K562 (cell line): ENCODE measurements at regions not wholly inside any gene's neighbourhood (a gene's known extent, or its start where the extent isn't known, plus 50 kb on each side); places are given as distances from the start of the nearest gene placed in this dataset.

Experiments
- ATAC-seq: fragments of 200-7000 bp; cut with Tn5 transposase; 3 replicates; pipeline ENCODE4 v1.9.1; 2020; ENCODE audit warnings: moderate library complexity
- BruUV-seq: library from RNA; stranded (reverse); fragments of 400-500 nt; replicated peaks from 2 replicates; lab custom pipeline; 2021; lab: Mats Ljungman, UMichigan
- CTCF ChIA-PET: fragments of 300-600 bp; formaldehyde crosslinking; extraction: SDS; loops from one replicate; lab custom pipeline; 2021; ENCODE audit warnings: low intra/inter-chr PET ratio; lab: Yijun Ruan, JAX
- POLR2A ChIA-PET: fragments of 300-600, 350-650 bp; sonication (Branson Sonifier 250); formaldehyde crosslinking; extraction: SDS; loops from one replicate; lab custom pipeline; 2021; ENCODE audit warnings: antibody characterized with exemption, inconsistent platforms; lab: Yijun Ruan, JAX
- DNase-seq, 4 experiments: peaks; one replicate each; pipeline versions ENCODE4 v3.0.0 to v3.0.0-alpha.2; 2011 to 2018; ENCODE audit warnings: low spot score in 3 of 4, mixed read lengths in 3 of 4; ENCODE audit errors: extremely low read depth in 1 of 4
- FAIRE-seq: peaks from 2 replicates; lab custom pipeline; 2011; peaks lifted over from hg19 to GRCh38; lab: Jason Lieb, UNC
- H2AFZ ChIP-seq: 2 replicates; pipeline ENCODE4 v1.6.0; 2011; ENCODE audit warnings: low read depth, low read length, control low read depth, inconsistent platforms
- H3K27ac ChIP-seq: fragments of 200-600 bp; 3 replicates; pipeline ENCODE4 v1.8.0; 2011; ENCODE audit warnings: low read depth, mild to moderate bottlenecking, control low read depth, inconsistent platforms, low read length, moderate library complexity, mixed read lengths; ENCODE audit errors: extremely low read depth
- H3K27me3 ChIP-seq, 2 experiments: fragments of 300-600 bp in 1 of 2; 2 replicates in 1 of 2; 3 replicates in 1 of 2; pipeline versions ENCODE4 v1.6.0 to v1.8.0; 2011; ENCODE audit warnings: inconsistent platforms in 2 of 2, low read length in 2 of 2, mild to moderate bottlenecking in 1 of 2, mixed read lengths in 1 of 2, moderate library complexity in 1 of 2; ENCODE audit not compliant: control insufficient read depth in 2 of 2, insufficient read depth in 2 of 2
- H3K36me3 ChIP-seq: fragments of 300-600 bp; 3 replicates; pipeline ENCODE4 v1.8.0; 2011; ENCODE audit warnings: mild to moderate bottlenecking, low read length, inconsistent platforms; ENCODE audit not compliant: control insufficient read depth, insufficient read depth
- H3K4me1 ChIP-seq, 2 experiments: fragments of 200-600 bp in 1 of 2; replicated peaks in 1 of 2; 2 replicates in 1 of 2; 3 replicates in 1 of 2; pipeline versions ENCODE4 v1.5.1 to v1.8.0; 2011; ENCODE audit warnings: inconsistent platforms in 2 of 2, low read length in 2 of 2, mild to moderate bottlenecking in 1 of 2, mixed read lengths in 1 of 2, moderate library complexity in 1 of 2; ENCODE audit not compliant: control insufficient read depth in 2 of 2, insufficient read depth in 2 of 2
- H3K4me2 ChIP-seq: 2 replicates; pipeline ENCODE4 v1.6.1; 2011; ENCODE audit warnings: low read length, control low read depth, inconsistent platforms, mixed read lengths; ENCODE audit not compliant: insufficient read depth
- H3K4me3 ChIP-seq: fragments of 200-600 bp; sonication (generic), shearing (Covaris generic); 2 replicates; pipeline ENCODE4 v1.5.1; 2016; ENCODE audit warnings: control low read depth, inconsistent platforms
- H3K79me2 ChIP-seq: fragments of 200-600 bp; 3 replicates; pipeline ENCODE4 v1.8.0; 2011; ENCODE audit warnings: low read length, inconsistent platforms; ENCODE audit not compliant: control insufficient read depth, insufficient read depth
- H3K9ac ChIP-seq, 2 experiments: 2 replicates each; pipeline versions ENCODE4 v1.6.0 to v1.6.1; 2011; ENCODE audit warnings: low read depth in 2 of 2, low read length in 2 of 2, control low read depth in 1 of 2, inconsistent platforms in 1 of 2, mild to moderate bottlenecking in 1 of 2, mixed read lengths in 1 of 2; ENCODE audit not compliant: insufficient read depth in 1 of 2
- H3K9me1 ChIP-seq: one replicate; pipeline ENCODE4 v1.6.0; 2011; ENCODE audit warnings: inconsistent platforms, mild to moderate bottlenecking, low read length, moderate library complexity; ENCODE audit not compliant: control insufficient read depth, insufficient read depth
- H3K9me3 ChIP-seq: replicated peaks from 2 replicates; pipeline ENCODE4 v1.5.1; 2011; ENCODE audit warnings: low read depth, low read length, inconsistent platforms; ENCODE audit not compliant: control insufficient read depth, insufficient read depth
- H4K20me1 ChIP-seq: replicated peaks from 2 replicates; pipeline ENCODE4 v1.6.1; 2011; ENCODE audit warnings: low read length, inconsistent platforms, mixed read lengths; ENCODE audit not compliant: control insufficient read depth, insufficient read depth
- DDX20 ChIP-seq: fragments of 450-650 bp; IDR thresholded peaks from 2 replicates; pipeline ENCODE4 v1.6.1; 2016; ENCODE audit warnings: missing genetic modification characterization, low read depth, mild to moderate bottlenecking, missing compliant biosample characterization, moderate library complexity
- EHMT2 ChIP-seq: fragments of 450-650 bp; IDR thresholded peaks from 2 replicates; pipeline ENCODE4 v1.6.1; 2018; ENCODE audit warnings: antibody characterized with exemption
- GTF2F1 ChIP-seq: IDR thresholded peaks from 2 replicates; pipeline ENCODE4 v1.6.1; 2011; ENCODE audit warnings: low read depth, low read length, improper control_type of control experiment
- NR3C1 ChIP-seq: sonication (generic); formaldehyde crosslinking; IDR thresholded peaks from 2 replicates; pipeline ENCODE4 v1.8.1; 2022; ENCODE audit warnings: missing genetic modification reagents
- POLR3G ChIP-seq: IDR thresholded peaks from 2 replicates; pipeline ENCODE4 v1.6.1; 2011; ENCODE audit not compliant: insufficient read length, insufficient replicate concordance; ENCODE audit errors: extremely low read depth
- PPARD ChIP-seq: fragments of 250-450 bp; sonication (Bioruptor Pico); IDR thresholded peaks from 2 replicates; pipeline ENCODE4 v1.8.0; 2022; ENCODE audit warnings: inconsistent platforms, mild to moderate bottlenecking, moderate library complexity
- YY1 ChIP-seq, 3 experiments: IDR thresholded peaks; 2 replicates each; pipeline ENCODE4 v1.6.1; 2011; ENCODE audit warnings: low read length in 2 of 3, mild to moderate bottlenecking in 2 of 3, moderate library complexity in 2 of 3, borderline replicate concordance in 1 of 3, control low read depth in 1 of 3, low read depth in 1 of 3; ENCODE audit not compliant: insufficient read depth in 3 of 3, insufficient replicate concordance in 2 of 3, control insufficient read depth in 1 of 3, insufficient read length in 1 of 3; ENCODE audit errors: extremely low read depth in 1 of 3
- ZBED1 ChIP-seq: IDR thresholded peaks from 2 replicates; pipeline ENCODE4 v1.6.1; 2014
- ZNF75A ChIP-seq: fragments of 450-650 bp; formaldehyde crosslinking; IDR thresholded peaks from 2 replicates; pipeline ENCODE4 v1.4.0; 2020; ENCODE audit warnings: mild to moderate bottlenecking
- in situ Hi-C: fragments of 300-500 bp; cut with MboI; formaldehyde crosslinking; loops from 4 replicates; pipeline ENCODE4 v1.15.0; 2018; ENCODE audit warnings: inconsistent platforms, mixed read lengths
- intact Hi-C: fragments of 100-400 bp; cut with micrococcal nuclease; formaldehyde crosslinking; loops from 2 replicates; pipeline ENCODE4 v1.14.2; 2022
- TF ChIP-seq, protein P1 (sequence below): sonication (generic); formaldehyde crosslinking; IDR thresholded peaks from 2 replicates; pipeline ENCODE4 v1.5.0; 2020; ENCODE audit warnings: missing genetic modification reagents
- TF ChIP-seq, protein P2 (sequence below): fragments of 450-650 bp; formaldehyde crosslinking; IDR thresholded peaks from 2 replicates; pipeline ENCODE4 v1.4.0; 2022; ENCODE audit warnings: mild to moderate bottlenecking, moderate library complexity
- TF ChIP-seq, protein P3 (sequence below): fragments of 450-650 bp; IDR thresholded peaks from 2 replicates; pipeline ENCODE4 v1.6.1; 2016; ENCODE audit warnings: mild to moderate bottlenecking

DNA sequence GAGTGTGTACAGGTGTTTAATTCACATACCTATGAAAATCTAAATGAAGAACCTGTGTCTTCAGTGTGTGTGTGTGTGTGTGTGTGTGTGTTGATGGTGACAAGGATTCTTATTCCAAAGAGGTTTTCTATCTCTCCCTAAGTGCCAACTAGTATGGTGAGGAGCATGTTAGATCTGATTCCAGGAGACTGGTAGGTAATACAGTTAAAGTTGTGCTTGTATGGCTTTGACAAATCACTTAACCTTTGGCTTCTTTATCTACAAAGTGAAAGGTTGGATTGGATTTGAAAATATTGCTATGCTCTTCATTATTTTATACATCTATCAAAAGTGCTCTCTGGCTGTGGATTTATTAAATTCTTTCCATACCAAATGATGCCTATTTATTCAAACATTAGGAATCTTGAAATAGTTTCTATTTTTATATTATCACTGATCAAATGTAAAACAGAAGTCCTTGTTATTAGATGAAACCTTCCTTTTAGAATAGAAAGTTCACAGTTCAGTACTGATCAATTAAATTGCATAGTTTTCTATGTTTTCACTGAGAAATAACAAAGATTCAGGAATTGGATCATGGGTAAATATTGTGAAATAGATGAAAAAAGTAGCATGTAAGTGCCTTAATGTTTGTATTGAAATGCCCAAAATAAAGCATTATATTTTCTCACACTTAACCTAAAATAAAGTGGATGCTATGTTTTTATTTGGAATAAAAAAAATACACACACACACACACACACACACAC is 84.4 kb upstream of the MLIP start:
- no peak overlapping the region for H3K4me2 ChIP-seq
- no peak for DNase-seq
- no peak for FAIRE-seq
- ChIA-PET POLR2A (no interaction called here), CTCF (no interaction called here)
- no peak overlapping the region for H3K9ac ChIP-seq
- H4K20me1 ChIP-seq, result no peaks in the 10 kb centered on the region
- no peaks in the 10 kb centered on the region for H3K9me1 ChIP-seq
- in situ Hi-C loops, result no loop called here
- H3K36me3 ChIP-seq, result no peaks in the 10 kb centered on the region
- no peak overlapping the region for H3K4me3 ChIP-seq
- no peaks in the 10 kb centered on the region for H3K4me1 ChIP-seq
- intact Hi-C loops, result no loop called here
- no peak for ATAC-seq
- no peaks in the 10 kb centered on the region for H3K79me2 ChIP-seq
- no TSS peak for BruUV-seq
- H3K9me3 ChIP-seq, result no peaks in the 10 kb centered on the region
- H2AFZ ChIP-seq, result no peak overlapping the region
- TF ChIP-seq ZBED1 (no peak), NR3C1 (CRISPR knock-in tag) (no peak), EHMT2 (no peak), PPARD (CRISPR knock-in tag) (no peak), DDX20 (tag) (no peak), YY1 (IDR thresholded peaks at IDR 0.05; ENCODE audit: borderline replicate concordance in 1 of 3, control insufficient read depth in 1 of 3, extremely low read depth in 1 of 3, insufficient read depth in 3 of 3, insufficient read length in 1 of 3, insufficient replicate concordance in 2 of 3, low read depth in 1 of 3, low read length in 2 of 3) (no peak), ZNF75A (CRISPR knock-in tag) (no peak), GTF2F1 (no peak), POLR3G (no peak)
- TF ChIP-seq, protein P1, sequence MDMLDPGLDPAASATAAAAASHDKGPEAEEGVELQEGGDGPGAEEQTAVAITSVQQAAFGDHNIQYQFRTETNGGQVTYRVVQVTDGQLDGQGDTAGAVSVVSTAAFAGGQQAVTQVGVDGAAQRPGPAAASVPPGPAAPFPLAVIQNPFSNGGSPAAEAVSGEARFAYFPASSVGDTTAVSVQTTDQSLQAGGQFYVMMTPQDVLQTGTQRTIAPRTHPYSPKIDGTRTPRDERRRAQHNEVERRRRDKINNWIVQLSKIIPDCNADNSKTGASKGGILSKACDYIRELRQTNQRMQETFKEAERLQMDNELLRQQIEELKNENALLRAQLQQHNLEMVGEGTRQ (CRISPR knock-in tag), result no peak
- TF ChIP-seq, protein P2, sequence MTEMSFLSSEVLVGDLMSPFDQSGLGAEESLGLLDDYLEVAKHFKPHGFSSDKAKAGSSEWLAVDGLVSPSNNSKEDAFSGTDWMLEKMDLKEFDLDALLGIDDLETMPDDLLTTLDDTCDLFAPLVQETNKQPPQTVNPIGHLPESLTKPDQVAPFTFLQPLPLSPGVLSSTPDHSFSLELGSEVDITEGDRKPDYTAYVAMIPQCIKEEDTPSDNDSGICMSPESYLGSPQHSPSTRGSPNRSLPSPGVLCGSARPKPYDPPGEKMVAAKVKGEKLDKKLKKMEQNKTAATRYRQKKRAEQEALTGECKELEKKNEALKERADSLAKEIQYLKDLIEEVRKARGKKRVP (CRISPR knock-in tag), result no peak
- TF ChIP-seq, protein P3, sequence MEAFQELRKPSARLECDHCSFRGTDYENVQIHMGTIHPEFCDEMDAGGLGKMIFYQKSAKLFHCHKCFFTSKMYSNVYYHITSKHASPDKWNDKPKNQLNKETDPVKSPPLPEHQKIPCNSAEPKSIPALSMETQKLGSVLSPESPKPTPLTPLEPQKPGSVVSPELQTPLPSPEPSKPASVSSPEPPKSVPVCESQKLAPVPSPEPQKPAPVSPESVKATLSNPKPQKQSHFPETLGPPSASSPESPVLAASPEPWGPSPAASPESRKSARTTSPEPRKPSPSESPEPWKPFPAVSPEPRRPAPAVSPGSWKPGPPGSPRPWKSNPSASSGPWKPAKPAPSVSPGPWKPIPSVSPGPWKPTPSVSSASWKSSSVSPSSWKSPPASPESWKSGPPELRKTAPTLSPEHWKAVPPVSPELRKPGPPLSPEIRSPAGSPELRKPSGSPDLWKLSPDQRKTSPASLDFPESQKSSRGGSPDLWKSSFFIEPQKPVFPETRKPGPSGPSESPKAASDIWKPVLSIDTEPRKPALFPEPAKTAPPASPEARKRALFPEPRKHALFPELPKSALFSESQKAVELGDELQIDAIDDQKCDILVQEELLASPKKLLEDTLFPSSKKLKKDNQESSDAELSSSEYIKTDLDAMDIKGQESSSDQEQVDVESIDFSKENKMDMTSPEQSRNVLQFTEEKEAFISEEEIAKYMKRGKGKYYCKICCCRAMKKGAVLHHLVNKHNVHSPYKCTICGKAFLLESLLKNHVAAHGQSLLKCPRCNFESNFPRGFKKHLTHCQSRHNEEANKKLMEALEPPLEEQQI, result no peak
- no peaks in the 10 kb centered on the region for H3K27me3 ChIP-seq
- no peak overlapping the region for H3K27ac ChIP-seq
